ENCODE measurements at regions not wholly inside any gene's neighbourhood (a gene's known extent, or its start where the extent isn't known, plus 50 kb on each side); places are given as distances from the start of the nearest gene placed in this dataset.

- TF ChIP-seq SNAI2 (CRISPR knock-in tag; IDR thresholded peaks at IDR 0.05) (no peak), ZNF70 (CRISPR knock-in tag; IDR thresholded peaks at IDR 0.05) (no peak), ZFP3 (CRISPR knock-in tag; IDR thresholded peaks at IDR 0.05) (no peak), ESRRG (CRISPR knock-in tag; IDR thresholded peaks at IDR 0.05) (no peak), ZNF8 (CRISPR knock-in tag; IDR thresholded peaks at IDR 0.05) (no peak), TSHZ2 (CRISPR knock-in tag; IDR thresholded peaks at IDR 0.05) (no peak), RARB (CRISPR knock-in tag; IDR thresholded peaks at IDR 0.05) (no peak)
Measured at GRCh38 chr4:117302226-117302625, 216.8 kb upstream of the TRAM1L1 start (continued).

DNA sequence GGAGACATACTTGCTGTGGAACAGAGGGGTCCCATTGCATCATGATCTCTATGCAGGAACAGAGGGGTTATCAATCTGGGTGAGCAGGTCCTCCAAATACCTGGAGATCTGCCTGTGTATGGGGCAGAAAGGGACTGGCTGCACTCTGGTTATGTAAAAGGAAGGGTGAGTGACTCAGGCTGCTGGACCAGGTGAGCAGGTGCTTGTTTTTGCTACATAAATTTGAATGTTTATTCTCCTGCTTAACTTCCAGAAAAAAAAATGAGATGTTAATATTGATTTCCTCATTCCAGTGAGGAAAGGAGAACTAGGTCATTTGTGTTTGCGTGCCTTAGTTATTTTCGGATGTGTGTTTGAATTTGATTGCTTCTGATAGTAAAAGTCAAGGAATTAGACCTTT lies 225.8 kb upstream of the TRAM1L1 start:
- ATAC-seq = no peak
- TF ChIP-seq ISL1 (CRISPR knock-in tag; IDR thresholded peaks at IDR 0.05) (no peak), ZC3H10 (CRISPR knock-in tag; IDR thresholded peaks at IDR 0.05) (no peak), ZNF70 (CRISPR knock-in tag; IDR thresholded peaks at IDR 0.05) (no peak), ZFP30 (CRISPR knock-in tag; IDR thresholded peaks at IDR 0.05) (no peak), ESRRG (CRISPR knock-in tag; IDR thresholded peaks at IDR 0.05) (no peak), ARNTL (CRISPR knock-in tag; IDR thresholded peaks at IDR 0.05; ENCODE audit: borderline replicate concordance, low read depth) (no peak), TOX (CRISPR knock-in tag; IDR thresholded peaks at IDR 0.05; ENCODE audit: borderline replicate concordance) (no peak), CSDC2 (CRISPR knock-in tag; IDR thresholded peaks at IDR 0.05) (no peak), BACH2 (CRISPR knock-in tag; IDR thresholded peaks at IDR 0.05; ENCODE audit: borderline replicate concordance) (no peak), PPARA (CRISPR knock-in tag; IDR thresholded peaks at IDR 0.05; ENCODE audit: borderline replicate concordance) (no peak), RARB (CRISPR knock-in tag; IDR thresholded peaks at IDR 0.05) (no peak)
- TF ChIP-seq, protein P1, sequence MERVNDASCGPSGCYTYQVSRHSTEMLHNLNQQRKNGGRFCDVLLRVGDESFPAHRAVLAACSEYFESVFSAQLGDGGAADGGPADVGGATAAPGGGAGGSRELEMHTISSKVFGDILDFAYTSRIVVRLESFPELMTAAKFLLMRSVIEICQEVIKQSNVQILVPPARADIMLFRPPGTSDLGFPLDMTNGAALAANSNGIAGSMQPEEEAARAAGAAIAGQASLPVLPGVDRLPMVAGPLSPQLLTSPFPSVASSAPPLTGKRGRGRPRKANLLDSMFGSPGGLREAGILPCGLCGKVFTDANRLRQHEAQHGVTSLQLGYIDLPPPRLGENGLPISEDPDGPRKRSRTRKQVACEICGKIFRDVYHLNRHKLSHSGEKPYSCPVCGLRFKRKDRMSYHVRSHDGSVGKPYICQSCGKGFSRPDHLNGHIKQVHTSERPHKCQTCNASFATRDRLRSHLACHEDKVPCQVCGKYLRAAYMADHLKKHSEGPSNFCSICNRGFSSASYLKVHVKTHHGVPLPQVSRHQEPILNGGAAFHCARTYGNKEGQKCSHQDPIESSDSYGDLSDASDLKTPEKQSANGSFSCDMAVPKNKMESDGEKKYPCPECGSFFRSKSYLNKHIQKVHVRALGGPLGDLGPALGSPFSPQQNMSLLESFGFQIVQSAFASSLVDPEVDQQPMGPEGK (CRISPR knock-in tag; IDR thresholded peaks at IDR 0.05; ENCODE audit: borderline replicate concordance) = no peak

DNA sequence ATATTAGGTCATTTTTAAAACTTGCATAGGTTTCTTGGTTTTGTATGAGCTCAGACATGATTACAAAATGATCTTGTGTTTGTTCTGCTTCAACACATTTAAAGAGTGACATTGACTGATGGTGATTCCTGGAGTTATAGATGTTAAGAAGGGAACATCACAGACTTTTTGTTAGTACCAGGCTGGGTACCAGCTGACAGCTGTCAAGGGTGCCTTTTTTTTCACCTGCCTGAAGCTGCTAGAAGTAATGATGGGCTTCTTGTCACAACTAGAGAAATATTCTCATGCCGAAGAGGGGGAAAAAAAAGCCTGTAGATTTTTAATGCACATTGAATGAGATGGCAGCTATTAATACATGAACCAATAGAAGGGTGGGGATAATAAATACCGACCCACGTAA lies 226.6 kb upstream of the TRAM1L1 start:
- TF ChIP-seq ZNF565 (CRISPR knock-in tag; conservative IDR thresholded peaks at IDR 0.05; ENCODE audit: low read depth) = no peak
- TF ChIP-seq ARNTL (CRISPR knock-in tag; IDR thresholded peaks at IDR 0.05; ENCODE audit: borderline replicate concordance, low read depth) = no peak
- no peak for TF ChIP-seq TCF4 (CRISPR knock-in tag; IDR thresholded peaks at IDR 0.05; ENCODE audit: borderline replicate concordance)
- no peak for TF ChIP-seq CSRNP3 (CRISPR knock-in tag; IDR thresholded peaks at IDR 0.05)
- TF ChIP-seq POU6F1 (CRISPR knock-in tag; IDR thresholded peaks at IDR 0.05; ENCODE audit: borderline replicate concordance, low read depth) = no peak
- TF ChIP-seq, protein P1 (CRISPR knock-in tag; IDR thresholded peaks at IDR 0.05; ENCODE audit: borderline replicate concordance) = no peak
- TF ChIP-seq ESRRG (CRISPR knock-in tag; IDR thresholded peaks at IDR 0.05) = no peak
- no peak for TF ChIP-seq ZFP30 (CRISPR knock-in tag; IDR thresholded peaks at IDR 0.05)
- TF ChIP-seq, protein P2, sequence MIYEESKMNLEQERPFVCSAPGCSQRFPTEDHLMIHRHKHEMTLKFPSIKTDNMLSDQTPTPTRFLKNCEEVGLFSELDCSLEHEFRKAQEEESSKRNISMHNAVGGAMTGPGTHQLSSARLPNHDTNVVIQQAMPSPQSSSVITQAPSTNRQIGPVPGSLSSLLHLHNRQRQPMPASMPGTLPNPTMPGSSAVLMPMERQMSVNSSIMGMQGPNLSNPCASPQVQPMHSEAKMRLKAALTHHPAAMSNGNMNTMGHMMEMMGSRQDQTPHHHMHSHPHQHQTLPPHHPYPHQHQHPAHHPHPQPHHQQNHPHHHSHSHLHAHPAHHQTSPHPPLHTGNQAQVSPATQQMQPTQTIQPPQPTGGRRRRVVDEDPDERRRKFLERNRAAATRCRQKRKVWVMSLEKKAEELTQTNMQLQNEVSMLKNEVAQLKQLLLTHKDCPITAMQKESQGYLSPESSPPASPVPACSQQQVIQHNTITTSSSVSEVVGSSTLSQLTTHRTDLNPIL (CRISPR knock-in tag; IDR thresholded peaks at IDR 0.05; ENCODE audit: low read depth) = no peak
- no peak for TF ChIP-seq GLIS3 (CRISPR knock-in tag; IDR thresholded peaks at IDR 0.05)
- no peak for TF ChIP-seq TSHZ2 (CRISPR knock-in tag; IDR thresholded peaks at IDR 0.05)
- TF ChIP-seq RARB (CRISPR knock-in tag; IDR thresholded peaks at IDR 0.05) = no peak
- no peak for TF ChIP-seq ZFP3 (CRISPR knock-in tag; IDR thresholded peaks at IDR 0.05)
- no peak for TF ChIP-seq ZC3H10 (CRISPR knock-in tag; IDR thresholded peaks at IDR 0.05)
- no peak for TF ChIP-seq CSDC2 (CRISPR knock-in tag; IDR thresholded peaks at IDR 0.05)
- TF ChIP-seq OSR1 (CRISPR knock-in tag; IDR thresholded peaks at IDR 0.05) = no peak
- ATAC-seq = no peak
